IMR-90 (cell line): ENCODE measurements at regions not wholly inside any gene's neighbourhood (a gene's known extent, or its start where the extent isn't known, plus 50 kb on each side); places are given as distances from the start of the nearest gene placed in this dataset.

Experiments
- ATAC-seq: fragments of 200-7000 bp; cut with Tn5 transposase; 2 replicates; pipeline ENCODE4 v1.9.1; 2020; ENCODE audit warnings: low read depth, mild to moderate bottlenecking, moderate library complexity
- BruUV-seq: library from RNA; stranded (reverse); fragments of 400-500 nt; replicated peaks from 2 replicates; lab custom pipeline; 2021; lab: Mats Ljungman, UMichigan
- CTCF ChIA-PET: fragments of 300-600 bp; formaldehyde crosslinking; extraction: SDS; loops from one replicate; lab custom pipeline; 2021; ENCODE audit warnings: antibody characterized with exemption; lab: Yijun Ruan, JAX
- POLR2A ChIA-PET: fragments of 300-600 bp; sonication (Branson Sonifier 250); formaldehyde crosslinking; loops from one replicate; lab custom pipeline; 2022; ENCODE audit warnings: antibody characterized with exemption; ENCODE audit not compliant: unreplicated experiment; lab: Charles Lee
- DNase-seq: peaks from one replicate; pipeline ENCODE4 v3.0.0; 2013
- H2AFZ ChIP-seq: replicated peaks from 2 replicates; pipeline ENCODE3; 2013; ENCODE audit warnings: low read length, mild to moderate bottlenecking; ENCODE audit not compliant: poor library complexity
- H2AK5ac ChIP-seq: 2 replicates; pipeline ENCODE4 v1.6.1; 2013; ENCODE audit warnings: low read depth, low read length, inconsistent platforms
- H2AK9ac ChIP-seq: replicated peaks from 2 replicates; pipeline ENCODE3; 2013; ENCODE audit warnings: mild to moderate bottlenecking, low read depth, low read length, moderate library complexity; ENCODE audit not compliant: poor library complexity
- H2BK120ac ChIP-seq: 2 replicates; pipeline ENCODE4 v1.6.1; 2013; ENCODE audit warnings: low read depth, low read length, inconsistent platforms
- H2BK15ac ChIP-seq: 3 replicates; pipeline ENCODE4 v1.6.1; 2013; ENCODE audit warnings: low read depth, low read length, inconsistent platforms
- H2BK20ac ChIP-seq: 2 replicates; pipeline ENCODE4 v1.6.1; 2013; ENCODE audit warnings: low read depth, mild to moderate bottlenecking, inconsistent platforms, low read length, moderate library complexity
- H2BK5ac ChIP-seq: 2 replicates; pipeline ENCODE4 v1.6.1; 2013; ENCODE audit warnings: mild to moderate bottlenecking, low read depth, low read length, inconsistent platforms; ENCODE audit not compliant: poor library complexity, severe bottlenecking
- H3K14ac ChIP-seq: replicated peaks from 2 replicates; pipeline ENCODE4 v1.6.1; 2013; ENCODE audit warnings: low read depth, low read length, inconsistent platforms
- H3K18ac ChIP-seq: 2 replicates; pipeline ENCODE4 v1.6.1; 2013; ENCODE audit warnings: low read depth, low read length, control low read depth
- H3K23ac ChIP-seq: 2 replicates; pipeline ENCODE4 v1.6.1; 2013; ENCODE audit warnings: low read depth, low read length, inconsistent platforms
- H3K27ac ChIP-seq: 2 replicates; pipeline ENCODE4 v1.5.1; 2013; ENCODE audit warnings: mild to moderate bottlenecking, control low read depth, low read length; ENCODE audit not compliant: insufficient read depth
- H3K27me3 ChIP-seq: 2 replicates; pipeline ENCODE4 v1.6.1; 2013; ENCODE audit warnings: low read length; ENCODE audit not compliant: control insufficient read depth, insufficient read depth
- H3K36me3 ChIP-seq: 2 replicates; pipeline ENCODE4 v1.6.1; 2013; ENCODE audit warnings: low read length, mixed read lengths; ENCODE audit not compliant: control insufficient read depth, insufficient read depth
- H3K4ac ChIP-seq: 2 replicates; pipeline ENCODE4 v1.6.1; 2013; ENCODE audit warnings: low read depth, low read length, inconsistent platforms
- H3K4me1 ChIP-seq: 2 replicates; pipeline ENCODE4 v1.6.1; 2013; ENCODE audit warnings: low read length, mixed read lengths; ENCODE audit not compliant: control insufficient read depth, insufficient read depth
- H3K4me2 ChIP-seq: 2 replicates; pipeline ENCODE4 v1.6.1; 2013; ENCODE audit warnings: low read depth, mild to moderate bottlenecking, control low read depth, low read length, moderate library complexity
- H3K4me3 ChIP-seq: 2 replicates; pipeline ENCODE4 v1.5.1; 2013; ENCODE audit warnings: low read depth, mild to moderate bottlenecking, control low read depth, low read length, moderate library complexity; ENCODE audit not compliant: insufficient read depth
- H3K56ac ChIP-seq: 2 replicates; pipeline ENCODE4 v1.6.1; 2013; ENCODE audit warnings: low read length, inconsistent platforms; ENCODE audit not compliant: insufficient read depth; ENCODE audit errors: extremely low read depth
- H3K79me1 ChIP-seq, 2 experiments: 2 replicates each; pipeline ENCODE4 v1.6.1; 2013; ENCODE audit warnings: low read length in 2 of 2, inconsistent platforms in 1 of 2, low read depth in 1 of 2
- H3K9ac ChIP-seq: 2 replicates; pipeline ENCODE4 v1.6.1; 2013; ENCODE audit warnings: low read depth, low read length, control low read depth
- H3K9me1 ChIP-seq: 2 replicates; pipeline ENCODE4 v1.6.1; 2013; ENCODE audit warnings: low read length, inconsistent platforms; ENCODE audit not compliant: insufficient read depth
- H3K9me3 ChIP-seq: 2 replicates; pipeline ENCODE4 v1.6.1; 2013; ENCODE audit warnings: low read length; ENCODE audit not compliant: control insufficient read depth, insufficient read depth
- H4K20me1 ChIP-seq: 2 replicates; pipeline ENCODE4 v1.6.1; 2013; ENCODE audit warnings: low read length, inconsistent platforms; ENCODE audit not compliant: insufficient read depth
- H4K5ac ChIP-seq: 2 replicates; pipeline ENCODE4 v1.6.1; 2013; ENCODE audit warnings: mild to moderate bottlenecking, low read depth, low read length, control low read depth
- H4K8ac ChIP-seq, 2 experiments: 2 replicates each; pipeline ENCODE4 v1.6.1; 2013; ENCODE audit warnings: low read depth in 2 of 2, low read length in 2 of 2, control low read depth in 1 of 2, inconsistent platforms in 1 of 2
- H4K91ac ChIP-seq: 2 replicates; pipeline ENCODE4 v1.6.1; 2013; ENCODE audit warnings: low read depth, low read length, inconsistent platforms; ENCODE audit not compliant: insufficient read depth
- MAFK ChIP-seq: IDR thresholded peaks from 2 replicates; pipeline ENCODE4 v1.6.1; 2012; ENCODE audit warnings: low read depth, low read length, improper control_type of control experiment
- MXI1 ChIP-seq: IDR thresholded peaks from 2 replicates; pipeline ENCODE4 v1.6.1; 2012; ENCODE audit warnings: low read depth, mild to moderate bottlenecking, low read length, moderate library complexity, borderline replicate concordance
- WGBS, 2 experiments: methylation state at CpG; one replicate each; pipeline versions ENCODE4 v1.1.5 to v1.1.7; 2013; ENCODE audit warnings: missing lambda C conversion rate in 2 of 2; ENCODE audit not compliant: insufficient read length in 1 of 2; ENCODE audit errors: extremely low coverage in 2 of 2; 5-methylcytosine and 5-hydroxymethylcytosine counted together
- dilution Hi-C: fragments of 300-500 bp; cut with HindIII; formaldehyde crosslinking; loops from one replicate; pipeline ENCODE4 v1.14.3; 2018; ENCODE audit warnings: low sequenced_read_pairs; ENCODE audit not compliant: unreplicated experiment
- in situ Hi-C: fragments of 300-500 bp; cut with MboI; formaldehyde crosslinking; loops from 3 replicates; pipeline ENCODE4 v1.14.3; 2019; ENCODE audit warnings: low sequenced_read_pairs, inconsistent platforms, mixed read lengths
- intact Hi-C: fragments of 100-400 bp; cut with micrococcal nuclease; formaldehyde crosslinking; loops from 2 replicates; pipeline ENCODE4 v1.10.0; 2022

DNA sequence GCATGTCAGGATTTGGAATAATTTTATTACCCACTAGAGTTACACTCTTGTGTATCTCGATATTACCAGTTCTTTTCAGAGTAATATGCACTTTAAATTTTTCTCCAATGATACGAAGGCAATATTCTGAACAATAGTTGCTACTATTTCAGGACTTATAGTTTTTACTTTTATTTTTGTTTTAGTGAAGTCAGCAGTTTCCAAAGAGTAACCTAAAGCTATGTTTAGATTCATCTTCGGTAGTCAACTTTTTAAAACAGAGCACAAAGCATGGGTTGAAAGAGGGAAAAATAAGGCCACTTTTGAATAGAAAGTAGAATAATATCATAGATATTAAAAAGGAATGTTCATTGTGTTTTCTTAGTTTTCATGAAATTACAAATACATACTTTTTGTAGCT lies 532.7 kb downstream of the CPS1 start:
- H3K4me1 ChIP-seq = no peaks in the 10 kb centered on the region
- H3K56ac ChIP-seq = no peak overlapping the region
- no peak overlapping the region for H3K4me3 ChIP-seq
- no peak overlapping the region for H3K23ac ChIP-seq
- no peak overlapping the region for H3K4me2 ChIP-seq
- dilution Hi-C loops (no loop called here), intact Hi-C loops (no loop called here), in situ Hi-C loops (no loop called here)
- no peaks in the 10 kb centered on the region for H3K79me1 ChIP-seq
- H2BK5ac ChIP-seq = no peak overlapping the region
- no peak for ATAC-seq
- no peak overlapping the region for H2BK15ac ChIP-seq
- H4K5ac ChIP-seq = no peak overlapping the region
- H3K27ac ChIP-seq = no peak overlapping the region
- POLR2A ChIA-PET = no interaction called here
- no TSS peak for BruUV-seq
- no peak overlapping the region for H2AFZ ChIP-seq
- H3K36me3 ChIP-seq = no peaks in the 10 kb centered on the region
- H3K9ac ChIP-seq = no peak overlapping the region
- H4K8ac ChIP-seq = no peak overlapping the region
- CTCF ChIA-PET = no interaction called here
- DNase-seq = no peak
- no peaks in the 10 kb centered on the region for H4K20me1 ChIP-seq
- no peak overlapping the region for H2AK5ac ChIP-seq
- no peak overlapping the region for H4K91ac ChIP-seq
- no peaks in the 10 kb centered on the region for H3K9me1 ChIP-seq
- H3K4ac ChIP-seq = no peak overlapping the region
- no peak overlapping the region for H2BK120ac ChIP-seq
- no peak overlapping the region for H2BK20ac ChIP-seq
- no peak for TF ChIP-seq MXI1
- peak; percentile 43; the same call in 1 of the 2 replicates for TF ChIP-seq MAFK
- H2AK9ac ChIP-seq = no peak overlapping the region
- H3K9me3 ChIP-seq = peaks cover 4% of the 10 kb centered on the region
- no peak overlapping the region for H3K18ac ChIP-seq
- H3K14ac ChIP-seq = no peak overlapping the region
- no peaks in the 10 kb centered on the region for H3K27me3 ChIP-seq
- no CpG with 5 or more reads among the region's 3 CpGs for WGBS, 2 experiments
